K562 (cell line): ENCODE measurements at regions not wholly inside any gene's neighbourhood (a gene's known extent, or its start where the extent isn't known, plus 50 kb on each side); places are given as distances from the start of the nearest gene placed in this dataset.

ENCODE experiments used
- ATAC-seq: fragments of 200-7000 bp; cut with Tn5 transposase; 3 replicates; pipeline ENCODE4 v1.9.1; 2020; ENCODE audit warnings: moderate library complexity
- BruUV-seq: library from RNA; stranded (reverse); fragments of 400-500 nt; replicated peaks from 2 replicates; lab custom pipeline; 2021; lab: Mats Ljungman, UMichigan
- CTCF ChIA-PET: fragments of 300-600 bp; formaldehyde crosslinking; extraction: SDS; loops from one replicate; lab custom pipeline; 2021; ENCODE audit warnings: low intra/inter-chr PET ratio; lab: Yijun Ruan, JAX
- POLR2A ChIA-PET: fragments of 300-600, 350-650 bp; sonication (Branson Sonifier 250); formaldehyde crosslinking; extraction: SDS; loops from one replicate; lab custom pipeline; 2021; ENCODE audit warnings: antibody characterized with exemption, inconsistent platforms; lab: Yijun Ruan, JAX
- DNase-seq, 4 experiments: peaks; one replicate each; pipeline versions ENCODE4 v3.0.0 to v3.0.0-alpha.2; 2011 to 2018; ENCODE audit warnings: low spot score in 3 of 4, mixed read lengths in 3 of 4; ENCODE audit errors: extremely low read depth in 1 of 4
- FAIRE-seq: peaks from 2 replicates; lab custom pipeline; 2011; peaks lifted over from hg19 to GRCh38; lab: Jason Lieb, UNC
- H2AFZ ChIP-seq: 2 replicates; pipeline ENCODE4 v1.6.0; 2011; ENCODE audit warnings: low read depth, low read length, control low read depth, inconsistent platforms
- H3K27ac ChIP-seq: fragments of 200-600 bp; 3 replicates; pipeline ENCODE4 v1.8.0; 2011; ENCODE audit warnings: low read depth, mild to moderate bottlenecking, control low read depth, inconsistent platforms, low read length, moderate library complexity, mixed read lengths; ENCODE audit errors: extremely low read depth
- H3K27me3 ChIP-seq, 2 experiments: fragments of 300-600 bp in 1 of 2; 2 replicates in 1 of 2; 3 replicates in 1 of 2; pipeline versions ENCODE4 v1.6.0 to v1.8.0; 2011; ENCODE audit warnings: inconsistent platforms in 2 of 2, low read length in 2 of 2, mild to moderate bottlenecking in 1 of 2, mixed read lengths in 1 of 2, moderate library complexity in 1 of 2; ENCODE audit not compliant: control insufficient read depth in 2 of 2, insufficient read depth in 2 of 2
- H3K36me3 ChIP-seq: fragments of 300-600 bp; 3 replicates; pipeline ENCODE4 v1.8.0; 2011; ENCODE audit warnings: mild to moderate bottlenecking, low read length, inconsistent platforms; ENCODE audit not compliant: control insufficient read depth, insufficient read depth
- H3K4me1 ChIP-seq, 2 experiments: fragments of 200-600 bp in 1 of 2; replicated peaks in 1 of 2; 2 replicates in 1 of 2; 3 replicates in 1 of 2; pipeline versions ENCODE4 v1.5.1 to v1.8.0; 2011; ENCODE audit warnings: inconsistent platforms in 2 of 2, low read length in 2 of 2, mild to moderate bottlenecking in 1 of 2, mixed read lengths in 1 of 2, moderate library complexity in 1 of 2; ENCODE audit not compliant: control insufficient read depth in 2 of 2, insufficient read depth in 2 of 2
- H3K4me2 ChIP-seq: 2 replicates; pipeline ENCODE4 v1.6.1; 2011; ENCODE audit warnings: low read length, control low read depth, inconsistent platforms, mixed read lengths; ENCODE audit not compliant: insufficient read depth
- H3K4me3 ChIP-seq: fragments of 200-600 bp; sonication (generic), shearing (Covaris generic); 2 replicates; pipeline ENCODE4 v1.5.1; 2016; ENCODE audit warnings: control low read depth, inconsistent platforms
- H3K79me2 ChIP-seq: fragments of 200-600 bp; 3 replicates; pipeline ENCODE4 v1.8.0; 2011; ENCODE audit warnings: low read length, inconsistent platforms; ENCODE audit not compliant: control insufficient read depth, insufficient read depth
- H3K9ac ChIP-seq, 2 experiments: 2 replicates each; pipeline versions ENCODE4 v1.6.0 to v1.6.1; 2011; ENCODE audit warnings: low read depth in 2 of 2, low read length in 2 of 2, control low read depth in 1 of 2, inconsistent platforms in 1 of 2, mild to moderate bottlenecking in 1 of 2, mixed read lengths in 1 of 2; ENCODE audit not compliant: insufficient read depth in 1 of 2
- H3K9me1 ChIP-seq: one replicate; pipeline ENCODE4 v1.6.0; 2011; ENCODE audit warnings: inconsistent platforms, mild to moderate bottlenecking, low read length, moderate library complexity; ENCODE audit not compliant: control insufficient read depth, insufficient read depth
- H3K9me3 ChIP-seq: replicated peaks from 2 replicates; pipeline ENCODE4 v1.5.1; 2011; ENCODE audit warnings: low read depth, low read length, inconsistent platforms; ENCODE audit not compliant: control insufficient read depth, insufficient read depth
- H4K20me1 ChIP-seq: replicated peaks from 2 replicates; pipeline ENCODE4 v1.6.1; 2011; ENCODE audit warnings: low read length, inconsistent platforms, mixed read lengths; ENCODE audit not compliant: control insufficient read depth, insufficient read depth
- ATF1 ChIP-seq, 2 experiments: fragments of 450-650 bp in 1 of 2; IDR thresholded peaks; 2 replicates each; pipeline ENCODE4 v1.6.1; 2016; ENCODE audit warnings: missing compliant biosample characterization in 1 of 2, missing genetic modification characterization in 1 of 2
- DNMT1 ChIP-seq: fragments of 450-650 bp; IDR thresholded peaks from 2 replicates; pipeline ENCODE4 v1.6.1; 2016; ENCODE audit warnings: antibody characterized with exemption, mild to moderate bottlenecking
- HDAC8 ChIP-seq: fragments of 450-650 bp; IDR thresholded peaks from 2 replicates; pipeline ENCODE4 v1.6.1; 2016; ENCODE audit warnings: mild to moderate bottlenecking, missing genetic modification characterization, moderate library complexity, missing compliant biosample characterization
- HSF4 ChIP-seq: fragments of 250-450 bp; sonication (Bioruptor Pico); IDR thresholded peaks from 2 replicates; pipeline ENCODE4 v2.1.2; 2022; ENCODE audit warnings: mild to moderate bottlenecking, moderate library complexity, borderline replicate concordance
- POLR2B ChIP-seq: fragments of 450-650 bp; IDR thresholded peaks from 2 replicates; pipeline ENCODE4 v1.6.1; 2018; ENCODE audit warnings: low read depth; ENCODE audit not compliant: partially characterized antibody
- RHOXF2B ChIP-seq: fragments of 250-450 bp; sonication (Bioruptor Pico); conservative IDR thresholded peaks from 2 replicates; pipeline ENCODE4 v1.5.1; 2021
- SIN3B ChIP-seq: fragments of 450-650 bp; IDR thresholded peaks from 2 replicates; pipeline ENCODE4 v1.6.1; 2017; ENCODE audit warnings: low read depth, mild to moderate bottlenecking, moderate library complexity
- STAT5B ChIP-seq: fragments of 250-450 bp; sonication (Bioruptor Pico); IDR thresholded peaks from 2 replicates; pipeline ENCODE4 v1.8.0; 2021; ENCODE audit warnings: mild to moderate bottlenecking, inconsistent platforms
- TRIM28 ChIP-seq: fragments of 450-650 bp; IDR thresholded peaks from 2 replicates; pipeline ENCODE4 v1.6.1; 2017
- ZNF77 ChIP-seq: fragments of 250-450 bp; sonication (Bioruptor Pico); IDR thresholded peaks from 2 replicates; pipeline ENCODE4 v1.5.0; 2020
- in situ Hi-C: fragments of 300-500 bp; cut with MboI; formaldehyde crosslinking; loops from 4 replicates; pipeline ENCODE4 v1.15.0; 2018; ENCODE audit warnings: inconsistent platforms, mixed read lengths
- intact Hi-C: fragments of 100-400 bp; cut with micrococcal nuclease; formaldehyde crosslinking; loops from 2 replicates; pipeline ENCODE4 v1.14.2; 2022
- TF ChIP-seq, protein P1 (sequence below): fragments of 250-450 bp; sonication (Bioruptor Pico); IDR thresholded peaks from 2 replicates; pipeline ENCODE4 v1.4.0; 2020; ENCODE audit warnings: borderline replicate concordance
- TF ChIP-seq, protein P2 (sequence below): fragments of 250-450 bp; sonication (Bioruptor Pico); IDR thresholded peaks from 2 replicates; pipeline ENCODE4 v1.8.0; 2021; ENCODE audit warnings: moderate library complexity, mild to moderate bottlenecking, inconsistent platforms
- TF ChIP-seq, protein P3 (sequence below): fragments of 200-800 bp; sonication (Bioruptor generic); IDR thresholded peaks from 2 replicates; pipeline ENCODE4 v1.6.1; 2016; ENCODE audit warnings: missing genetic modification characterization, missing compliant biosample characterization
- TF ChIP-seq, protein P4 (sequence below): fragments of 250-450 bp; sonication (Bioruptor Pico); IDR thresholded peaks from 2 replicates; pipeline ENCODE4 v1.5.0; 2020; ENCODE audit warnings: mild to moderate bottlenecking

DNA sequence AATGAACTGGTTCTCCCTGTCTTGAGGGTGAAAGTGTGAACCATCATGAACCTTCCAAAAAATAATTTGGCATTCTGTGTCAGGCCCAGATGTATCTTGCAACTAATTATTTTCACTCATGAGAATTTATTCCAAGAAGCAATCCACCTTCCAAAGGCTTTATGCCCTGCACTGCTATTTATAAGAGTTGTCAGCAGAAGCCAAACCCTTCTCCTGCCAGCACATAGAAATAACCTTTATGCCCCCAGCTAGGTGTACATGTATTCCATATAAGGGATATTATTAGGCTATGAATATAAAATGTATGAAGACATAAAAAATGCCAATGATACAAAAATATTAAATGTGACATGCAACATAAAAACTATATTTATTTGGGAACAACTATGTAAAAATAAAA is 69.0 kb upstream of the GDF10 start:
- ATAC-seq (no peak), DNase-seq (no peak), FAIRE-seq (no peak)
- intact Hi-C loops (no loop called here), in situ Hi-C loops (no loop called here)
- peaks cover 0 to 25% of the 10 kb centered on the region in 2 experiments; a peak in 2 of 5 replicates for H3K27me3 ChIP-seq
- no peaks in the 10 kb centered on the region for H4K20me1 ChIP-seq
- CTCF ChIA-PET: no interaction called here
- no peak overlapping the region for H3K9ac ChIP-seq
- no peaks in the 10 kb centered on the region for H3K9me3 ChIP-seq
- H3K36me3 ChIP-seq: no peaks in the 10 kb centered on the region
- no peak overlapping the region for H3K4me3 ChIP-seq
- no TSS peak for BruUV-seq
- no peak overlapping the region for H3K4me2 ChIP-seq
- POLR2A ChIA-PET: no interaction called here
- H3K27ac ChIP-seq: no peak overlapping the region
- H2AFZ ChIP-seq: no peak overlapping the region
- H3K9me1 ChIP-seq: no peaks in the 10 kb centered on the region
- TF ChIP-seq ZNF77 (CRISPR knock-in tag) (no peak), POLR2B (no peak), RHOXF2B (CRISPR knock-in tag) (no peak), HDAC8 (tag) (no peak), STAT5B (CRISPR knock-in tag) (no peak), TRIM28 (no peak), DNMT1 (no peak), ATF1 (CRISPR knock-in tag; IDR thresholded peaks at IDR 0.05) (no peak), ATF1 (tag; IDR thresholded peaks at IDR 0.05) (no peak), HSF4 (CRISPR knock-in tag) (no peak), SIN3B (no peak)
- TF ChIP-seq, protein P1, sequence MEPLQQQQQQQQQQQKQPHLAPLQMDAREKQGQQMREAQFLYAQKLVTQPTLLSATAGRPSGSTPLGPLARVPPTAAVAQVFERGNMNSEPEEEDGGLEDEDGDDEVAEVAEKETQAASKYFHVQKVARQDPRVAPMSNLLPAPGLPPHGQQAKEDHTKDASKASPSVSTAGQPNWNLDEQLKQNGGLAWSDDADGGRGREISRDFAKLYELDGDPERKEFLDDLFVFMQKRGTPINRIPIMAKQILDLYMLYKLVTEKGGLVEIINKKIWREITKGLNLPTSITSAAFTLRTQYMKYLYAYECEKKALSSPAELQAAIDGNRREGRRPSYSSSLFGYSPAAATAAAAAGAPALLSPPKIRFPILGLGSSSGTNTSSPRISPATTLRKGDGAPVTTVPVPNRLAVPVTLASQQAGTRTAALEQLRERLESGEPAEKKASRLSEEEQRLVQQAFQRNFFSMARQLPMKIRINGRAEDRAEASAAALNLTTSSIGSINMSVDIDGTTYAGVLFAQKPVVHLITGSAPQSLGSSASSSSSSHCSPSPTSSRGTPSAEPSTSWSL (CRISPR knock-in tag): no peak
- TF ChIP-seq, protein P2, sequence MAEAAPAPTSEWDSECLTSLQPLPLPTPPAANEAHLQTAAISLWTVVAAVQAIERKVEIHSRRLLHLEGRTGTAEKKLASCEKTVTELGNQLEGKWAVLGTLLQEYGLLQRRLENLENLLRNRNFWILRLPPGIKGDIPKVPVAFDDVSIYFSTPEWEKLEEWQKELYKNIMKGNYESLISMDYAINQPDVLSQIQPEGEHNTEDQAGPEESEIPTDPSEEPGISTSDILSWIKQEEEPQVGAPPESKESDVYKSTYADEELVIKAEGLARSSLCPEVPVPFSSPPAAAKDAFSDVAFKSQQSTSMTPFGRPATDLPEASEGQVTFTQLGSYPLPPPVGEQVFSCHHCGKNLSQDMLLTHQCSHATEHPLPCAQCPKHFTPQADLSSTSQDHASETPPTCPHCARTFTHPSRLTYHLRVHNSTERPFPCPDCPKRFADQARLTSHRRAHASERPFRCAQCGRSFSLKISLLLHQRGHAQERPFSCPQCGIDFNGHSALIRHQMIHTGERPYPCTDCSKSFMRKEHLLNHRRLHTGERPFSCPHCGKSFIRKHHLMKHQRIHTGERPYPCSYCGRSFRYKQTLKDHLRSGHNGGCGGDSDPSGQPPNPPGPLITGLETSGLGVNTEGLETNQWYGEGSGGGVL: no peak
- TF ChIP-seq, protein P3, sequence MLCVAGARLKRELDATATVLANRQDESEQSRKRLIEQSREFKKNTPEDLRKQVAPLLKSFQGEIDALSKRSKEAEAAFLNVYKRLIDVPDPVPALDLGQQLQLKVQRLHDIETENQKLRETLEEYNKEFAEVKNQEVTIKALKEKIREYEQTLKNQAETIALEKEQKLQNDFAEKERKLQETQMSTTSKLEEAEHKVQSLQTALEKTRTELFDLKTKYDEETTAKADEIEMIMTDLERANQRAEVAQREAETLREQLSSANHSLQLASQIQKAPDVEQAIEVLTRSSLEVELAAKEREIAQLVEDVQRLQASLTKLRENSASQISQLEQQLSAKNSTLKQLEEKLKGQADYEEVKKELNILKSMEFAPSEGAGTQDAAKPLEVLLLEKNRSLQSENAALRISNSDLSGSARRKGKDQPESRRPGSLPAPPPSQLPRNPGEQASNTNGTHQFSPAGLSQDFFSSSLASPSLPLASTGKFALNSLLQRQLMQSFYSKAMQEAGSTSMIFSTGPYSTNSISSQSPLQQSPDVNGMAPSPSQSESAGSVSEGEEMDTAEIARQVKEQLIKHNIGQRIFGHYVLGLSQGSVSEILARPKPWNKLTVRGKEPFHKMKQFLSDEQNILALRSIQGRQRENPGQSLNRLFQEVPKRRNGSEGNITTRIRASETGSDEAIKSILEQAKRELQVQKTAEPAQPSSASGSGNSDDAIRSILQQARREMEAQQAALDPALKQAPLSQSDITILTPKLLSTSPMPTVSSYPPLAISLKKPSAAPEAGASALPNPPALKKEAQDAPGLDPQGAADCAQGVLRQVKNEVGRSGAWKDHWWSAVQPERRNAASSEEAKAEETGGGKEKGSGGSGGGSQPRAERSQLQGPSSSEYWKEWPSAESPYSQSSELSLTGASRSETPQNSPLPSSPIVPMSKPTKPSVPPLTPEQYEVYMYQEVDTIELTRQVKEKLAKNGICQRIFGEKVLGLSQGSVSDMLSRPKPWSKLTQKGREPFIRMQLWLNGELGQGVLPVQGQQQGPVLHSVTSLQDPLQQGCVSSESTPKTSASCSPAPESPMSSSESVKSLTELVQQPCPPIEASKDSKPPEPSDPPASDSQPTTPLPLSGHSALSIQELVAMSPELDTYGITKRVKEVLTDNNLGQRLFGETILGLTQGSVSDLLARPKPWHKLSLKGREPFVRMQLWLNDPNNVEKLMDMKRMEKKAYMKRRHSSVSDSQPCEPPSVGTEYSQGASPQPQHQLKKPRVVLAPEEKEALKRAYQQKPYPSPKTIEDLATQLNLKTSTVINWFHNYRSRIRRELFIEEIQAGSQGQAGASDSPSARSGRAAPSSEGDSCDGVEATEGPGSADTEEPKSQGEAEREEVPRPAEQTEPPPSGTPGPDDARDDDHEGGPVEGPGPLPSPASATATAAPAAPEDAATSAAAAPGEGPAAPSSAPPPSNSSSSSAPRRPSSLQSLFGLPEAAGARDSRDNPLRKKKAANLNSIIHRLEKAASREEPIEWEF (CRISPR knock-in tag): no peak
- TF ChIP-seq, protein P4, sequence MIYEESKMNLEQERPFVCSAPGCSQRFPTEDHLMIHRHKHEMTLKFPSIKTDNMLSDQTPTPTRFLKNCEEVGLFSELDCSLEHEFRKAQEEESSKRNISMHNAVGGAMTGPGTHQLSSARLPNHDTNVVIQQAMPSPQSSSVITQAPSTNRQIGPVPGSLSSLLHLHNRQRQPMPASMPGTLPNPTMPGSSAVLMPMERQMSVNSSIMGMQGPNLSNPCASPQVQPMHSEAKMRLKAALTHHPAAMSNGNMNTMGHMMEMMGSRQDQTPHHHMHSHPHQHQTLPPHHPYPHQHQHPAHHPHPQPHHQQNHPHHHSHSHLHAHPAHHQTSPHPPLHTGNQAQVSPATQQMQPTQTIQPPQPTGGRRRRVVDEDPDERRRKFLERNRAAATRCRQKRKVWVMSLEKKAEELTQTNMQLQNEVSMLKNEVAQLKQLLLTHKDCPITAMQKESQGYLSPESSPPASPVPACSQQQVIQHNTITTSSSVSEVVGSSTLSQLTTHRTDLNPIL: no peak
- no peaks in the 10 kb centered on the region for H3K4me1 ChIP-seq
- no peaks in the 10 kb centered on the region for H3K79me2 ChIP-seq
